ENCODE measurements at regions not wholly inside any gene's neighbourhood (a gene's known extent, or its start where the extent isn't known, plus 50 kb on each side); places are given as distances from the start of the nearest gene placed in this dataset.

- DNase-seq (ENCODE audit: low read depth), result no peak
- no peak for TF ChIP-seq CTCF (IDR thresholded peaks at IDR 0.05; ENCODE audit: insufficient read depth, low read depth, low read length)
- H3K4me3 ChIP-seq (ENCODE audit: low read depth, low read length), result no peak overlapping the region
Observed at GRCh38 chr1:68704800-68705443, 208.0 kb upstream of the DEPDC1 start.

GRCh38 chr1:68705466-68705865 lies 208.6 kb upstream of the DEPDC1 start:
- H3K4me3 ChIP-seq (ENCODE audit: low read depth, low read length), result no peak overlapping the region
- no peak for DNase-seq (ENCODE audit: low read depth)
- TF ChIP-seq CTCF (IDR thresholded peaks at IDR 0.05; ENCODE audit: insufficient read depth, low read depth, low read length), result no peak

GRCh38 chr1:68706639-68707317 lies 209.9 kb upstream of the DEPDC1 start:
- DNase-seq (ENCODE audit: low read depth), result no peak
- no peak for TF ChIP-seq CTCF (IDR thresholded peaks at IDR 0.05; ENCODE audit: insufficient read depth, low read depth, low read length)
- H3K4me3 ChIP-seq (ENCODE audit: low read depth, low read length), result no peak overlapping the region

- H3K4me3 ChIP-seq (ENCODE audit: low read depth, low read length), result no peak overlapping the region
- no peak for TF ChIP-seq CTCF (IDR thresholded peaks at IDR 0.05; ENCODE audit: insufficient read depth, low read depth, low read length)
- no peak for DNase-seq (ENCODE audit: low read depth)
Observed at GRCh38 chr1:68717330-68717729, 220.4 kb upstream of the DEPDC1 start.

- no peak for DNase-seq (ENCODE audit: low read depth)
- H3K4me3 ChIP-seq (ENCODE audit: low read depth, low read length), result no peak overlapping the region
- no peak for TF ChIP-seq CTCF (IDR thresholded peaks at IDR 0.05; ENCODE audit: insufficient read depth, low read depth, low read length)
Observed at GRCh38 chr1:68720476-68720875, 223.6 kb upstream of the DEPDC1 start.

GRCh38 chr1:68723791-68724190 lies 226.9 kb upstream of the DEPDC1 start:
- no peak for DNase-seq (ENCODE audit: low read depth)
- no peak overlapping the region for H3K4me3 ChIP-seq (ENCODE audit: low read depth, low read length)
- no peak for TF ChIP-seq CTCF (IDR thresholded peaks at IDR 0.05; ENCODE audit: insufficient read depth, low read depth, low read length)
